Endothelial cell of umbilical vein (primary cell): ENCODE measurements at regions not wholly inside any gene's neighbourhood (a gene's known extent, or its start where the extent isn't known, plus 50 kb on each side); places are given as distances from the start of the nearest gene placed in this dataset.

Experiments used
- BruUV-seq: library from RNA; stranded (reverse); fragments of 400-500 nt; replicated peaks from 2 replicates; lab custom pipeline; 2021; lab: Mats Ljungman, UMichigan
- CTCF ChIA-PET: fragments of 300-600, 350-600 bp; sonication (Branson Sonifier 250); formaldehyde crosslinking; loops from one replicate; lab custom pipeline; 2021; ENCODE audit warnings: antibody characterized with exemption, inconsistent platforms; lab: Charles Lee
- POLR2A ChIA-PET: fragments of 300-600, 350-600 bp; sonication (Branson Sonifier 250); formaldehyde crosslinking; loops from one replicate; lab custom pipeline; 2021; ENCODE audit warnings: antibody characterized with exemption, inconsistent platforms; lab: Charles Lee
- DNase-seq: peaks from one replicate; pipeline ENCODE4 v3.0.0-alpha.2; 2011; ENCODE audit warnings: low read depth, low spot score
- FAIRE-seq: peaks from 2 replicates; lab custom pipeline; 2011; peaks lifted over from hg19 to GRCh38; lab: Jason Lieb, UNC
- H2AFZ ChIP-seq: 2 replicates; pipeline ENCODE4 v1.6.0; 2012; ENCODE audit warnings: low read depth, low read length, control low read depth, inconsistent platforms
- H3K27ac ChIP-seq: 2 replicates; pipeline ENCODE4 v1.5.1; 2011; ENCODE audit warnings: low read depth, mild to moderate bottlenecking, control low read depth, low read length, moderate library complexity; ENCODE audit not compliant: insufficient read depth
- H3K27me3 ChIP-seq, 2 experiments: 2 replicates each; pipeline versions ENCODE4 v1.6.0 to v1.6.1; 2011; ENCODE audit warnings: low read length in 2 of 2, mixed read lengths in 1 of 2; ENCODE audit not compliant: control insufficient read depth in 2 of 2, insufficient read depth in 2 of 2
- H3K36me3 ChIP-seq, 2 experiments: 2 replicates in 1 of 2; 3 replicates in 1 of 2; pipeline ENCODE4 v1.5.1; 2011; ENCODE audit warnings: low read length in 2 of 2, mild to moderate bottlenecking in 1 of 2, moderate library complexity in 1 of 2; ENCODE audit not compliant: control insufficient read depth in 2 of 2, insufficient read depth in 2 of 2; ENCODE audit errors: extremely low read depth in 1 of 2
- H3K4me1 ChIP-seq: 3 replicates; pipeline ENCODE4 v1.5.1; 2011; ENCODE audit warnings: mild to moderate bottlenecking, low read length; ENCODE audit not compliant: control insufficient read depth, insufficient read depth; ENCODE audit errors: extremely low read depth
- H3K4me2 ChIP-seq: 2 replicates; pipeline ENCODE4 v1.6.1; 2011; ENCODE audit warnings: low read length, control low read depth, mixed read lengths; ENCODE audit not compliant: insufficient read depth
- H3K4me3 ChIP-seq, 3 experiments: fragments of 200-600 bp in 1 of 3; sonication (generic), shearing (Covaris generic) in 1 of 3; replicated peaks in 1 of 3; 2 replicates each; pipeline ENCODE4 v1.5.1; 2011 to 2016; ENCODE audit warnings: control low read depth in 3 of 3, low read length in 3 of 3, mild to moderate bottlenecking in 2 of 3, inconsistent platforms in 1 of 3, low read depth in 1 of 3, moderate library complexity in 1 of 3; ENCODE audit not compliant: insufficient read depth in 1 of 3
- H3K79me2 ChIP-seq: 2 replicates; pipeline ENCODE4 v1.6.0; 2012; ENCODE audit warnings: low read length, inconsistent platforms; ENCODE audit not compliant: control insufficient read depth, insufficient read depth
- H3K9ac ChIP-seq: replicated peaks from 2 replicates; pipeline ENCODE3; 2011; ENCODE audit warnings: low read length, control low read depth; ENCODE audit not compliant: insufficient read depth; ENCODE audit errors: extremely low read depth
- H3K9me1 ChIP-seq: replicated peaks from 3 replicates; pipeline ENCODE4 v1.6.0; 2011; ENCODE audit warnings: mild to moderate bottlenecking, low read length; ENCODE audit not compliant: control insufficient read depth, insufficient read depth; ENCODE audit errors: extremely low read depth
- H3K9me3 ChIP-seq: replicated peaks from 2 replicates; pipeline ENCODE4 v1.5.1; 2012; ENCODE audit warnings: low read length, inconsistent platforms; ENCODE audit not compliant: control insufficient read depth, insufficient read depth
- H4K20me1 ChIP-seq: replicated peaks from 2 replicates; pipeline ENCODE3; 2011; ENCODE audit warnings: mild to moderate bottlenecking, low read length; ENCODE audit not compliant: control insufficient read depth, insufficient read depth; ENCODE audit errors: extremely low read depth
- CTCF ChIP-seq, 2 donors: IDR thresholded peaks; 1 replicate in 1 of 2; 2 replicates in 1 of 2; pipeline ENCODE4 v1.5.1; 2011; ENCODE audit warnings: low read length in 2 of 2, mild to moderate bottlenecking in 2 of 2, moderate library complexity in 2 of 2, control low read depth in 1 of 2, inconsistent platforms in 1 of 2, low read depth in 1 of 2; ENCODE audit not compliant: insufficient read depth in 1 of 2; ENCODE audit errors: extremely low read depth in 1 of 2
- EZH2 ChIP-seq: IDR thresholded peaks from 2 replicates; pipeline ENCODE4 v1.6.1; 2012; ENCODE audit warnings: borderline replicate concordance, low read depth, mild to moderate bottlenecking, moderate library complexity, low read length, inconsistent platforms; ENCODE audit not compliant: severe bottlenecking
- FOS ChIP-seq: IDR thresholded peaks from 2 replicates; pipeline ENCODE4 v1.6.1; 2011; ENCODE audit warnings: mild to moderate bottlenecking, low read length, moderate library complexity, borderline replicate concordance; ENCODE audit not compliant: insufficient read depth
- GATA2 ChIP-seq: IDR thresholded peaks from 2 replicates; pipeline ENCODE4 v1.7.0; 2011; ENCODE audit warnings: low read depth, mild to moderate bottlenecking, moderate library complexity, mixed read lengths, low read length; ENCODE audit not compliant: insufficient read length, insufficient read depth
- JUN ChIP-seq: IDR thresholded peaks from 2 replicates; pipeline ENCODE4 v1.6.1; 2011; ENCODE audit warnings: borderline replicate concordance, low read depth; ENCODE audit not compliant: insufficient read length, insufficient read depth
- MAX ChIP-seq: IDR thresholded peaks from 2 replicates; pipeline ENCODE4 v1.6.1; 2011; ENCODE audit not compliant: insufficient read depth, insufficient read length
- MYC ChIP-seq: IDR thresholded peaks from one replicate; pipeline ENCODE4 v1.6.1; 2011; ENCODE audit warnings: mild to moderate bottlenecking, low read depth, low read length
- POLR2A ChIP-seq: IDR thresholded peaks from 2 replicates; pipeline ENCODE4 v1.6.1; 2012; ENCODE audit warnings: low read depth, mild to moderate bottlenecking, control low read depth, low read length
- POLR2AphosphoS5 ChIP-seq: IDR thresholded peaks from 2 replicates; pipeline ENCODE4 v1.6.1; 2012; ENCODE audit warnings: low read depth, mild to moderate bottlenecking, control low read depth, low read length, moderate library complexity; ENCODE audit not compliant: insufficient read depth
- dilution Hi-C: fragments of 300-500 bp; cut with MboI; formaldehyde crosslinking; loops from one replicate; pipeline ENCODE4 v1.15.0; 2019; ENCODE audit warnings: low sequenced_read_pairs; ENCODE audit not compliant: extremely low pct_ligation_motif_present
- intact Hi-C: fragments of 100-400 bp; cut with micrococcal nuclease; formaldehyde crosslinking; loops from one replicate; pipeline ENCODE4 v1.10.0; 2022

- ChIA-PET CTCF (no interaction called here), POLR2A (no interaction called here)
- Histone ChIP-seq H3K27ac (no peak overlapping the region), H3K9me1 (no peaks in the 10 kb centered on the region), H3K4me1 (peaks cover 22% of the 10 kb centered on the region), H3K79me2 (no peaks in the 10 kb centered on the region), H3K4me3 (no peak overlapping the region), H3K4me2 (no peak overlapping the region), H3K9me3 (no peaks in the 10 kb centered on the region), H3K36me3 (no peaks in the 10 kb centered on the region), H3K9ac (no peak overlapping the region), H3K27me3 (no peaks in the 10 kb centered on the region), H4K20me1 (no peaks in the 10 kb centered on the region), H2AFZ (peak overlapping the region; percentile 24)
- no TSS peak for BruUV-seq
- dilution Hi-C loops: no loop called here
- intact Hi-C loops: loop anchor here (10.0 kb wide), 1 partner anchor 223 kb away; no protein-coding TSS in a partner anchor
- DNase-seq (no peak), FAIRE-seq (no peak)
- TF ChIP-seq CTCF (IDR thresholded peaks at IDR 0.05; ENCODE audit: extremely low read depth in 1 of 2, insufficient read depth in 1 of 2, low read depth in 1 of 2, low read length in 2 of 2): no peak
- TF ChIP-seq POLR2AphosphoS5: no peak
- no peak for TF ChIP-seq MYC
- no peak for TF ChIP-seq MAX
- no peak for TF ChIP-seq GATA2
- TF ChIP-seq FOS: no peak
- no peak for TF ChIP-seq POLR2A
- no peak for TF ChIP-seq JUN
- no peak for TF ChIP-seq EZH2
Observed at GRCh38 chr12:76232013-76232412, 116.2 kb downstream of the BBS10 start.
